GM12872 (cell line): ENCODE measurements at regions not wholly inside any gene's neighbourhood (a gene's known extent, or its start where the extent isn't known, plus 50 kb on each side); places are given as distances from the start of the nearest gene placed in this dataset.

ENCODE experiments used
- CTCF ChIP-seq: IDR thresholded peaks from 3 replicates; pipeline ENCODE4 v1.5.1; 2011; ENCODE audit warnings: low read depth, mild to moderate bottlenecking, low read length, moderate library complexity; ENCODE audit not compliant: insufficient read depth

GRCh38 chr5:35360671-35361070 is 130.4 kb upstream of the PRLR start:
- TF ChIP-seq CTCF: no peak

- no peak for TF ChIP-seq CTCF
These were observed 129.6 kb upstream of the PRLR start for GRCh38 chr5:35359859-35360258.

GRCh38 chr5:35357973-35358372 is 127.7 kb upstream of the PRLR start:
- no peak for TF ChIP-seq CTCF

- no peak for TF ChIP-seq CTCF
These were observed 126.4 kb upstream of the PRLR start for GRCh38 chr5:35356725-35357124.

GRCh38 chr5:35354751-35355150 is 124.5 kb upstream of the PRLR start:
- no peak for TF ChIP-seq CTCF

DNA sequence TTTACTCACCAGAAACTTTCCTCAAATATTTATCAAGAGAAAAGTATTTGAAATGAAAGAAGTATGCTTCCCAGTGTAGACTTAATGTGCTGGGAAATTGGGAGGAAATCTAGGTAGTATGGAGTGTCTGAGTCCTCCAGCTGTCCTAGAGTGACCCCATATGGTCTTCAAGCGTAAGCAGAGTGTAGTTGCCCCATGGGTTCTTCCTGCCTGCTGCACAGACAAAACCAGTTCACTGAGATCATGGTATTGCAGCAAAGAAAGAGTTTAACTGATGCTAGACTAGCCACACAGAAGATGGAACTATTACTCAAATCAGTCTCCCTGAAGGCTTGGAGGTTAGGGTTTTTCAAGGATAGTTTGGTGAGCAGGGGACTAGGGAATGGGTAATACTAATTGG is 114.9 kb upstream of the PRLR start:
- TF ChIP-seq CTCF: no peak; the same call in 2 of the 3 replicates

GRCh38 chr5:35342664-35343063 is 112.4 kb upstream of the PRLR start:
- no peak for TF ChIP-seq CTCF

DNA sequence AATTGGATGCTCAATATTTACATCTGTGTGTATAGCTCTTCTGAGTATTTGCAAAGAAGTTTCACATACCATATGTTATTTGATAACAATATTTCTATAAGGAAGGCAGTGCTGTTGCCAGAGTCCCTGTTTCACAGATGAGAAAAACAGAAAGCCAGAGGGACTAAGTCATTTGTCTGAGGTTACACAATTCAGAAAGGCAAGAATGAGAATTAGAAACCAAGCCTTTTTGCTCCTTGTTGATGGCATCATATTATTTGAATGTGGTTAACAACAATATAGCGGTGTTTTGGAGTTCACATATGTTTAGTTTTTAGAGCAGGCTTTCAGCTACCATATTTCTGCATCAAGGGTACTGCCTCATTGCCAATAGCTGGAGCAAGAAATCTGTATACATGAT is 110.9 kb upstream of the PRLR start:
- no peak for TF ChIP-seq CTCF
